Kidney (tissue), 10 donors: ENCODE measurements at regions not wholly inside any gene's neighbourhood (a gene's known extent, or its start where the extent isn't known, plus 50 kb on each side); places are given as distances from the start of the nearest gene placed in this dataset.
"Not testable (repeated sequence)": the region's sequence is repeated elsewhere in the genome, so short reads cannot be mapped to it uniquely, and the experiment has no call there.

Experiments used
- DNase-seq, 5 donors: peaks; one replicate each; pipeline ENCODE4 v3.0.0-alpha.2; 2013 to 2020
- FAIRE-seq: peaks from 2 replicates; lab custom pipeline; 2012; peaks lifted over from hg19 to GRCh38; lab: Jason Lieb, UNC
- H3K27ac ChIP-seq, 2 donors: one replicate each; pipeline ENCODE4 v1.7.0; 2013; ENCODE audit warnings: low read depth in 2 of 2, low read length in 2 of 2, inconsistent platforms in 1 of 2
- H3K27me3 ChIP-seq: one replicate; pipeline ENCODE4 v1.7.1; 2013; ENCODE audit warnings: low read length, inconsistent platforms; ENCODE audit not compliant: control insufficient read depth, insufficient read depth
- H3K36me3 ChIP-seq, 3 donors: one replicate each; pipeline versions ENCODE4 v1.7.0 to v1.7.1; 2013; ENCODE audit warnings: low read length in 3 of 3, control low read depth in 1 of 3, inconsistent platforms in 1 of 3; ENCODE audit not compliant: insufficient read depth in 3 of 3, control insufficient read depth in 2 of 3
- H3K4me1 ChIP-seq, 3 donors: one replicate each; pipeline versions ENCODE4 v1.7.0 to v1.7.1; 2013; ENCODE audit warnings: low read length in 3 of 3, inconsistent platforms in 1 of 3, low read depth in 1 of 3; ENCODE audit not compliant: control insufficient read depth in 2 of 3, insufficient read depth in 2 of 3
- H3K4me3 ChIP-seq, 3 donors: one replicate each; pipeline versions ENCODE4 v1.7.0 to v1.8.1; 2013; ENCODE audit warnings: low read length in 3 of 3, control low read depth in 1 of 3, inconsistent platforms in 1 of 3
- H3K9ac ChIP-seq, 3 donors: one replicate each; pipeline versions ENCODE4 v1.7.0 to v1.7.1; 2013; ENCODE audit warnings: low read length in 3 of 3, control low read depth in 1 of 3, inconsistent platforms in 1 of 3
- H3K9me3 ChIP-seq, 3 donors: one replicate each; pipeline versions ENCODE4 v1.7.0 to v1.7.1; 2013; ENCODE audit warnings: low read length in 3 of 3, control low read depth in 1 of 3, inconsistent platforms in 1 of 3; ENCODE audit not compliant: control insufficient read depth in 2 of 3, insufficient read depth in 1 of 3
- intact Hi-C: fragments of 100-400 bp; cut with DNase I; formaldehyde crosslinking; loops from one replicate; pipeline ENCODE4 v1.11.1; 2022
- donor health status: control.
- donor health status: control.
- donor health status: DM: yes; HTN: yes; CAD: no.
- donor health status: Normal renal cell carcinoma (clear cell type).

GRCh38 chr1:121007755-121008154 is 118.2 kb downstream of the PPIAL4A start:
- peak in 4 of 5 donors; percentile 11 to 42 (median 17) for DNase-seq
- FAIRE-seq: not testable (repeated sequence)

GRCh38 chr1:121008512-121009215 is 119.1 kb downstream of the PPIAL4A start:
- H3K9ac ChIP-seq, H3K36me3 ChIP-seq, intact Hi-C loops, H3K4me3 ChIP-seq, H3K4me1 ChIP-seq, H3K27ac ChIP-seq, H3K9me3 ChIP-seq, FAIRE-seq, H3K27me3 ChIP-seq: not testable (repeated sequence)
- DNase-seq: peak in 4 of 5 donors; percentile 0 to 35 (median 12)

More at GRCh38 chr1:121007755-121008154, 118.2 kb downstream of the PPIAL4A start:
- H3K9me3 ChIP-seq, intact Hi-C loops, H3K9ac ChIP-seq, H3K27ac ChIP-seq, H3K27me3 ChIP-seq, H3K4me3 ChIP-seq, H3K36me3 ChIP-seq, H3K4me1 ChIP-seq: not testable (repeated sequence)

GRCh38 chr1:121009216-121010057 is 119.9 kb downstream of the PPIAL4A start:
- H3K4me1 ChIP-seq, H3K9ac ChIP-seq, FAIRE-seq, H3K36me3 ChIP-seq, H3K9me3 ChIP-seq, H3K27ac ChIP-seq, intact Hi-C loops, H3K27me3 ChIP-seq, H3K4me3 ChIP-seq: not testable (repeated sequence)
- peak in 4 of 5 donors; percentile 13 to 51 (median 16) for DNase-seq

- DNase-seq, H3K4me3 ChIP-seq, intact Hi-C loops, H3K36me3 ChIP-seq, H3K27ac ChIP-seq, H3K4me1 ChIP-seq, FAIRE-seq, H3K9me3 ChIP-seq, H3K27me3 ChIP-seq, H3K9ac ChIP-seq: not testable (repeated sequence)
Observed at GRCh38 chr1:121010141-121010540, 120.6 kb downstream of the PPIAL4A start.

- H3K9me3 ChIP-seq, H3K4me1 ChIP-seq, FAIRE-seq, H3K27me3 ChIP-seq, H3K4me3 ChIP-seq, H3K36me3 ChIP-seq, H3K27ac ChIP-seq, DNase-seq, H3K9ac ChIP-seq, intact Hi-C loops: not testable (repeated sequence)
Observed at GRCh38 chr1:121013181-121013580, 123.6 kb downstream of the PPIAL4A start.

GRCh38 chr1:121016182-121017028 is 126.8 kb downstream of the PPIAL4A start:
- H3K9ac ChIP-seq, H3K36me3 ChIP-seq, H3K27ac ChIP-seq, H3K27me3 ChIP-seq, intact Hi-C loops, FAIRE-seq, H3K4me1 ChIP-seq, H3K4me3 ChIP-seq, H3K9me3 ChIP-seq: not testable (repeated sequence)
- peak in 4 of 5 donors; percentile 62 to 87 (median 74) for DNase-seq

- FAIRE-seq, H3K4me3 ChIP-seq, H3K27me3 ChIP-seq, H3K9ac ChIP-seq, H3K27ac ChIP-seq, H3K9me3 ChIP-seq, H3K36me3 ChIP-seq, intact Hi-C loops, H3K4me1 ChIP-seq: not testable (repeated sequence)
- DNase-seq: peak in 2 of 5 donors; percentile 7 to 14
Observed at GRCh38 chr1:121019715-121020349, 130.3 kb downstream of the PPIAL4A start.
